H54 (cell line): ENCODE measurements at regions not wholly inside any gene's neighbourhood (a gene's known extent, or its start where the extent isn't known, plus 50 kb on each side); places are given as distances from the start of the nearest gene placed in this dataset.

Source experiments
- DNase-seq: peaks from one replicate; pipeline ENCODE4 v3.0.0; 2011; ENCODE audit warnings: low spot score, mixed read lengths; ENCODE audit not compliant: insufficient read length
- FAIRE-seq: peaks from 3 replicates; lab custom pipeline; 2011; peaks lifted over from hg19 to GRCh38; lab: Jason Lieb, UNC
- POLR2A ChIP-seq: IDR thresholded peaks from 2 replicates; pipeline ENCODE4 v1.6.1; 2011; ENCODE audit warnings: low read depth, mild to moderate bottlenecking, low read length

DNA sequence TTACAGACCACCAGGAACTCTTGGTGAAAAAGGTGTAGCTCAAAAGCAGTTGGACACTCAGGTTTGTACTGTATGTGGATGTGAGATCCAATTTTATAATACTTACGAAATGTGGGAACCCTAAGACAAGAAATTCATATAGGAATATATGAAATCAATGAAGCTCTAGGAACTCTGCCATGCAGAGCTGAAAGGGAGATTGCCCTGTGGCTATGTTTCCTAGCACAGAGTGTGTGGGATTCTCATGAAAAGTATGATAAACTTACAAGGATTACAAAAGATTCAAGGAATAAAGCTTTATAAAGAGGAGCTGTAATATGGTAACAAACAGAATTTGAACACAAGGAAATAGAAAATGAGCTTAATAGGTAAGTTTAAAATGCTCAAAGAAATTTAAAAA, 205.7 kb upstream of the FAM83B start:
- no peak for DNase-seq
- no peak for TF ChIP-seq POLR2A
- FAIRE-seq: no peak

GRCh38 chr6:54646069-54646950, 200.3 kb upstream of the FAM83B start:
- DNase-seq (no peak), FAIRE-seq (no peak)
- TF ChIP-seq POLR2A: no peak

- no peak for TF ChIP-seq POLR2A
- FAIRE-seq: no peak
- DNase-seq: no peak
Observed at GRCh38 chr6:54646951-54647664, 199.5 kb upstream of the FAM83B start.

DNA sequence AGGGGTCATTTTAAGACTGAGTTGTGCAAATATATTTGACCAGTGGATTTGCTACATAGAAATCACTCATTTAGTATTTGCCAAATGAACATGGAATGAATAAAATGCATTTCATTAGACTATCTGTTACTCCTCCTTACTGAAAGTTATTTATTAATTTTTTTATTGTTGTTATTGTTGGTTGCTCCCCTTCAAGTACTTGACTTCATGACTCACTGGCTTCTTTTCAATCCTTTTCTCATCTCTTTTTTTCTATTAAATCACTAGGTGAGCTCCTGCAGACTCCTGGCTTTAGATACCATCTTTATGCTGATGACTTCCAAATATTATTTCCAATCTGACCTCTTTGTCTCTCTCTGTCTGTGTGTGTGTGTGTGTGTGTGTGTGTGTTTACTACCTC, 192.2 kb upstream of the FAM83B start:
- no peak for TF ChIP-seq POLR2A

DNA sequence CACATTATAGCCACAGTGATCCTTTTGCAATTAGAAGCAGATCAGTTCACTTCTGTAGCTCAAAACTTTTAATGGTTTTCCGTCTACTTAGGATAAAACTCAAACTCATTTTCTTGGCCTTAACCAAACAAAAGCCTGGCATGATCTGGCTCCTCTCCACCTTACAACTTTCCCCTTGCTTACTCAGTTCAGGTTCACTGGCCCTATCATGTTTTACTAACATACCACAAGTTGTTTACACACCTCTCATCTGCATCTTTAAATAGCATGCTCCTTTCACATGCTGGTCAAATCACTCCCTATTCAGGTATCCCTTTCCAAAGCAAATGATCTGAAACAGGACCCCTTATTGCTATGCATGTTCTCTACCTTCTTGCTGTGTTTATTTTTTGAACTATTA, 191.4 kb upstream of the FAM83B start:
- DNase-seq (no peak), FAIRE-seq (no peak)
- TF ChIP-seq POLR2A: no peak

More for the DNA sequence above, 192.2 kb upstream of the FAM83B start:
- DNase-seq: no peak
- no peak for FAIRE-seq

DNA sequence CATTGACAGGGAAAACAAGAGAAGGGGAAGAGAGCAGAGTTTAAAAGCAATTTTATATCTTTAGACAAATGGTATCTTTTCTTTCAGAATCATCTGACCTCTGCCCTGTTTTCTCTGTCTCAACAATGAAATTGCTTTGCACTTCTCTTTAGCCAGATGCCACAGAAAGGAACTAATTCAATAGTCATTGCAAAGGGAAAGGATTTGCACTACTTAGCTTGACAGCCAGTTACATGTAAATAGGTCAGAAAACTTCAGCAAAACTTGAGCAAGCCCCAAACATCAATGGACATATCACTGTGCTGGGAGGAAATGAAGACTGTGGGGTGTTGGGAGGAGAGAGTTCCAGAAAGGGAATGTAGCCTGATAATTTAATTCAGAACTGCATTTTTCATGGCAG, 181.3 kb upstream of the FAM83B start:
- no peak for FAIRE-seq
- TF ChIP-seq POLR2A: no peak

GRCh38 chr6:54680531-54680930, 166.0 kb upstream of the FAM83B start:
- no peak for TF ChIP-seq POLR2A
- DNase-seq (no peak), FAIRE-seq (no peak)

More for the DNA sequence above, 181.3 kb upstream of the FAM83B start:
- no peak for DNase-seq

- no peak for FAIRE-seq
- TF ChIP-seq POLR2A: no peak
- DNase-seq: no peak
Observed at GRCh38 chr6:54681267-54681666, 165.3 kb upstream of the FAM83B start.

DNA sequence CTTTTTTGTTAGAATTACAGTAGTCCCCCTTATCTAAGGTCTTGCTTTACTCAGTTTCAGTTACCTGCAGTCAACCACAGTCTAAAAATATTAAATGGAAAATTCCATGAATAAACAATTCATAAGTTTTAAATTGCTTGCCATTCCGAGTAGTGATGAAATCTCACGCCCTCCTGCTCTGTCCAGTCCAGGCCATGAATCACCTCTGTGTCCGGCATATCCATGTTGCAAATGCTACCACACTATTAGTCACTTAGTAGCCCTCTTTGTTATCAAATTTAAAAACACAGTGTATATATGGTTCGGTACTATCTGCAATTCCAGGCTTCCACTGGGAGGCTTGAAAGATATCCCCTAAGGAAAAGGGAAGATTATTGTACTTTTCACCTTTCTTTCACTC, 164.6 kb upstream of the FAM83B start:
- peak; percentile 25 for DNase-seq
- no peak for TF ChIP-seq POLR2A
- peak; percentile 99 for FAIRE-seq

DNA sequence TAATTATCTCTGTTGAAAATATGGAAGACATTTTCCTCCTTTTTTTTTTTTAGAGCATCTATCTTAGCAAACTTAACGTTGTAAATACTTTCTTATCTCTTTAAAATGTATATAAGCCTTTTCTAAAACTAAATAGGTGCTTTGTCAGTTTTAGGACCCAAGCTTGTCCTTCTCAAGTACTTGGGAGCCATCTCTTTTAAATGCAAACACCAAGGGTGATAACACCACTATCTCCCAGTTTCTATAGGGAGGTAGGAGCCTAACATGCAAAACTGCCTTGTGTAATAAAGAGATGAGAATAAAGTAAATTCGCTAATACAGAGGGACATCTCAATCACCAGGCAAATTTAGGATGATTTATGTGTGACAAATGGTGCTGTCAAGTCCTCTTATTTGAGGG, 157.0 kb upstream of the FAM83B start:
- DNase-seq: no peak
- no peak for FAIRE-seq
- TF ChIP-seq POLR2A: no peak

DNA sequence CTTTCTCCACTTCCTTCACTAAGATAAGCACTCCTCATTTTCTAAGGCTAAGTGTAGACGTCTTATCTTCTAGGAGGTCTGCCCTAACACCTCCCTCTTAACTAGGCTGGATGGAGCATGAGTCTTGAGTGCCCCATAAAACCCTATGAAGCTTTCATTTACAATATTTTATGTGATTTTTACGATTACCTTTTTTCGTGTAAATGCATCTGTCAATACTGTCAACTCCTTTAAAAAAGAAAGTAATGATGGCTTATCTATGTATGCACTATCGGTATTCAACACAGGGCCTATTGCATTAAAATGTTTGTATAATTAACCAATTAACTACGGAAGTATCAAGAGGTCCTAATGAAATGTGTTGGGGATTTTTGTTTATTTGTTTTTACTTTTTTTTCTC, 156.0 kb upstream of the FAM83B start:
- DNase-seq: no peak
- TF ChIP-seq POLR2A: no peak
- FAIRE-seq: no peak

DNA sequence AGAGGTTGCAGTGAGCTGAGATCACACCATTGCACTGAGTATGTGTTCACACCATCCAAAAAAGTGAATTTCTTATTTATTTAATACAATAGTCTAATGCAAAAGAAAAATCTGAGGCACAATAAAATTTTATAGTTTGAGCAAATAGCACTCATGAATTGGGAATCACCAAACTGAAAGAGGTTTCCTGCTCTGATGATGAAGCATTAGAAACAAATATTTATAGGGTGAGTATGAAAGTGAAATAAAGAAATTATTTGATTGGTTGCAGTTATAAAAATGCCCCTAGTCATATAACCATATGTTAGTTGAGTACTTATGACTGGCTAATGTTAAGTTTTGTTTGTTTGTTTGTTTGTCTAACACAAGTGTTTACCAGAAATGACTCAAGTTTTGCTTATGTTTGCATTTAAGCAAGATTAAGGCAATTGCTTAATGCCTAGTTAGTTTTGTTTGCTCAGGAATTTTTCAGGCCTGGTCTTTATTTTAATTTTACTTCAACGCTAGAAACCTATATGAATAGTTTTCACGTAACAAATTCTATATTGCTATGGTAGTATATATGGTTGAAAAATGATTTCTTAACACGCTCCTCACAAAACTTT, 151.5 kb upstream of the FAM83B start:
- FAIRE-seq (no peak), DNase-seq (no peak)
- no peak for TF ChIP-seq POLR2A

GRCh38 chr6:54695815-54696214, 150.8 kb upstream of the FAM83B start:
- DNase-seq (no peak), FAIRE-seq (no peak)
- TF ChIP-seq POLR2A: no peak

GRCh38 chr6:54697424-54697823, 149.1 kb upstream of the FAM83B start:
- DNase-seq (no peak), FAIRE-seq (peak; percentile 80)
- no peak for TF ChIP-seq POLR2A

GRCh38 chr6:54698974-54699373, 147.6 kb upstream of the FAM83B start:
- TF ChIP-seq POLR2A: no peak
- FAIRE-seq (no peak), DNase-seq (no peak)
